BLaER1 treated with 17β-estradiol and CSF1 and Interleukin-3, amounts not matched to agents 10 nM and 100 nM (cell line): ENCODE measurements at regions not wholly inside any gene's neighbourhood (a gene's known extent, or its start where the extent isn't known, plus 50 kb on each side); places are given as distances from the start of the nearest gene placed in this dataset.
"Not testable (repeated sequence)": the region's sequence is repeated elsewhere in the genome, so short reads cannot be mapped to it uniquely, and the experiment has no call there.

Source experiments
- H3K27ac ChIP-seq, 11 experiments: shearing (Covaris generic); formaldehyde crosslinking; 2 replicates each; pipeline ENCODE4 v1.8.1; 2022
- H3K27me3 ChIP-seq, 11 experiments: shearing (Covaris generic); formaldehyde crosslinking; 2 replicates each; pipeline ENCODE4 v1.8.1; 2022
- H3K36me3 ChIP-seq, 11 experiments: shearing (Covaris generic); formaldehyde crosslinking; 2 replicates each; pipeline ENCODE4 v1.8.1; 2022
- H3K4me1 ChIP-seq, 10 experiments: shearing (Covaris generic); formaldehyde crosslinking; 2 replicates each; pipeline ENCODE4 v1.8.1; 2022
- H3K4me2 ChIP-seq, 11 experiments: shearing (Covaris generic); formaldehyde crosslinking; 2 replicates each; pipeline ENCODE4 v1.8.1; 2022
- H3K4me3 ChIP-seq, 10 experiments: shearing (Covaris generic); formaldehyde crosslinking; 2 replicates each; pipeline ENCODE4 v1.8.1; 2022
- H3K9ac ChIP-seq, 11 experiments: shearing (Covaris generic); formaldehyde crosslinking; 2 replicates each; pipeline ENCODE4 v1.8.1; 2022
- H3K9me3 ChIP-seq, 11 experiments: shearing (Covaris generic); formaldehyde crosslinking; replicated peaks in 1 of 11; 2 replicates each; pipeline ENCODE4 v1.8.1; 2022
- H4K20me1 ChIP-seq, 11 experiments: shearing (Covaris generic); formaldehyde crosslinking; 2 replicates each; pipeline ENCODE4 v1.8.1; 2022
- Cebpa-rat ChIP-seq, 11 experiments: shearing (Covaris generic); IDR thresholded peaks; 2 replicates each; pipeline ENCODE4 v1.8.1; 2022

- no peaks in the 10 kb centered on the region for H3K36me3 ChIP-seq
- H3K27ac ChIP-seq = no peak overlapping the region
- no peak for TF ChIP-seq Cebpa-rat (IDR thresholded peaks at IDR 0.05)
- peaks cover 0 to 28% (median 8%) of the 10 kb centered on the region in 10 experiments; a peak in 10 of 20 replicates for H3K4me1 ChIP-seq
- no peaks in the 10 kb centered on the region for H3K9me3 ChIP-seq
- no peak overlapping the region for H3K9ac ChIP-seq
- no peaks in the 10 kb centered on the region for H4K20me1 ChIP-seq
- H3K4me2 ChIP-seq = peak overlapping the region in 4 of 11 experiments; percentile 50 to 57 (median 53); a peak in 5 of 22 replicates
- no peak overlapping the region for H3K4me3 ChIP-seq
- no peaks in the 10 kb centered on the region for H3K27me3 ChIP-seq
Observed at GRCh38 chr1:157438146-157438545, 114.2 kb downstream of the FCRL5 start.

GRCh38 chr1:157437296-157437695 is 115.0 kb downstream of the FCRL5 start:
- H3K4me2 ChIP-seq = peak overlapping the region in 5 of 11 experiments; percentile 31 to 57 (median 52); a peak in 10 of 22 replicates
- no peaks in the 10 kb centered on the region for H3K36me3 ChIP-seq
- no peak overlapping the region for H3K9ac ChIP-seq
- peaks cover 0 to 28% (median 8%) of the 10 kb centered on the region in 10 experiments; a peak in 10 of 20 replicates for H3K4me1 ChIP-seq
- H3K27ac ChIP-seq = peak overlapping the region in 1 of 11 experiments; percentile 44; a peak in 2 of 22 replicates
- H3K27me3 ChIP-seq = no peaks in the 10 kb centered on the region
- TF ChIP-seq Cebpa-rat (IDR thresholded peaks at IDR 0.05) = no peak
- no peaks in the 10 kb centered on the region for H4K20me1 ChIP-seq
- H3K4me3 ChIP-seq = no peak overlapping the region
- no peaks in the 10 kb centered on the region for H3K9me3 ChIP-seq

GRCh38 chr1:157431751-157432150 is 120.6 kb downstream of the FCRL5 start:
- no peaks in the 10 kb centered on the region for H3K27me3 ChIP-seq
- H3K4me1 ChIP-seq = peaks cover 0 to 17% (median 1%) of the 10 kb centered on the region in 10 experiments; a peak in 10 of 20 replicates
- TF ChIP-seq Cebpa-rat (IDR thresholded peaks at IDR 0.05) = no peak
- no peak overlapping the region for H3K4me2 ChIP-seq
- H3K27ac ChIP-seq = no peak overlapping the region
- no peak overlapping the region for H3K9ac ChIP-seq
- no peaks in the 10 kb centered on the region for H3K36me3 ChIP-seq
- no peak overlapping the region for H3K4me3 ChIP-seq
- no peaks in the 10 kb centered on the region for H3K9me3 ChIP-seq
- H4K20me1 ChIP-seq = no peaks in the 10 kb centered on the region

- no peaks in the 10 kb centered on the region for H3K27me3 ChIP-seq
- H3K4me3 ChIP-seq = no peak overlapping the region
- H3K4me2 ChIP-seq = peak overlapping the region in 2 of 11 experiments; percentile 8 to 23; a peak in 1 of 22 replicates
- H3K4me1 ChIP-seq = peaks cover 0 to 9% (median 0%) of the 10 kb centered on the region in 10 experiments; a peak in 2 of 20 replicates
- H4K20me1 ChIP-seq = no peaks in the 10 kb centered on the region
- H3K36me3 ChIP-seq = no peaks in the 10 kb centered on the region
- H3K9ac ChIP-seq = no peak overlapping the region
- no peak for TF ChIP-seq Cebpa-rat (IDR thresholded peaks at IDR 0.05)
- peak overlapping the region in 1 of 11 experiments; percentile 39; a peak in 1 of 22 replicates for H3K27ac ChIP-seq
- no peaks in the 10 kb centered on the region for H3K9me3 ChIP-seq
Observed at GRCh38 chr1:157429601-157430240, 122.6 kb downstream of the FCRL5 start.

GRCh38 chr1:157423764-157424163 is 128.6 kb downstream of the FCRL5 start:
- not testable (repeated sequence) for H3K36me3 ChIP-seq, H3K4me3 ChIP-seq, H3K27ac ChIP-seq, H4K20me1 ChIP-seq, H3K9me3 ChIP-seq, H3K27me3 ChIP-seq, H3K4me2 ChIP-seq, H3K9ac ChIP-seq, H3K4me1 ChIP-seq

GRCh38 chr1:157419845-157420542 is 132.3 kb downstream of the FCRL5 start:
- H3K4me1 ChIP-seq = no peaks in the 10 kb centered on the region
- H4K20me1 ChIP-seq = no peaks in the 10 kb centered on the region
- H3K9ac ChIP-seq = no peak overlapping the region
- H3K27me3 ChIP-seq = no peaks in the 10 kb centered on the region
- H3K27ac ChIP-seq = no peak overlapping the region
- TF ChIP-seq Cebpa-rat (IDR thresholded peaks at IDR 0.05) = no peak
- no peaks in the 10 kb centered on the region for H3K36me3 ChIP-seq
- peaks cover 0 to 10% (median 4%) of the 10 kb centered on the region in 11 experiments; a peak in 3 of 22 replicates for H3K9me3 ChIP-seq
- H3K4me2 ChIP-seq = no peak overlapping the region
- no peak overlapping the region for H3K4me3 ChIP-seq

GRCh38 chr1:157418659-157419058 is 133.7 kb downstream of the FCRL5 start:
- Histone ChIP-seq H3K4me3 (no peak overlapping the region), H3K27ac (no peak overlapping the region), H3K36me3 (no peaks in the 10 kb centered on the region), H3K9ac (no peak overlapping the region), H3K4me1 (no peaks in the 10 kb centered on the region), H3K9me3 (0 out of 22 replicates have a peak, but pooled peaks cover 0 to 5% (median 0%) of the 10 kb centered on the region in 11 experiments), H3K27me3 (no peaks in the 10 kb centered on the region), H3K4me2 (no peak overlapping the region), H4K20me1 (no peaks in the 10 kb centered on the region)
- TF ChIP-seq Cebpa-rat (IDR thresholded peaks at IDR 0.05) = no peak

GRCh38 chr1:157418231-157418630 is 134.1 kb downstream of the FCRL5 start:
- H3K4me3 ChIP-seq = no peak overlapping the region
- no peak for TF ChIP-seq Cebpa-rat (IDR thresholded peaks at IDR 0.05)
- H3K27me3 ChIP-seq = no peaks in the 10 kb centered on the region
- H3K4me2 ChIP-seq = no peak overlapping the region
- no peaks in the 10 kb centered on the region for H3K4me1 ChIP-seq
- H4K20me1 ChIP-seq = no peaks in the 10 kb centered on the region
- 0 out of 22 replicates have a peak, but pooled peaks cover 0 to under 1% (median 0%) of the 10 kb centered on the region in 11 experiments for H3K9me3 ChIP-seq
- H3K36me3 ChIP-seq = no peaks in the 10 kb centered on the region
- no peak overlapping the region for H3K27ac ChIP-seq
- no peak overlapping the region for H3K9ac ChIP-seq

- Histone ChIP-seq H3K4me1 (0 out of 20 replicates have a peak, but pooled peaks cover 0 to 7% (median 0%) of the 10 kb centered on the region in 10 experiments), H3K36me3 (no peaks in the 10 kb centered on the region), H4K20me1 (no peaks in the 10 kb centered on the region), H3K9me3 (no peaks in the 10 kb centered on the region), H3K27me3 (no peaks in the 10 kb centered on the region), H3K4me3 (no peak overlapping the region), H3K4me2 (no peak overlapping the region), H3K9ac (no peak overlapping the region), H3K27ac (no peak overlapping the region)
- no peak for TF ChIP-seq Cebpa-rat (IDR thresholded peaks at IDR 0.05)
Observed at GRCh38 chr1:157415661-157416060, 136.7 kb downstream of the FCRL5 start.
